HG03196 (cell line): ENCODE measurements at regions not wholly inside any gene's neighbourhood (a gene's known extent, or its start where the extent isn't known, plus 50 kb on each side); places are given as distances from the start of the nearest gene placed in this dataset.

Experiments used
- ATAC-seq: cut with Tn5 transposase; IDR thresholded peaks from one replicate; pipeline ENCODE4 v1.9.1; 2021; ENCODE audit not compliant: unreplicated experiment

- no peak for ATAC-seq
Observed at GRCh38 chr7:41878309-41879295, 175.7 kb upstream of the INHBA start.

- no peak for ATAC-seq
Observed at GRCh38 chr7:41877118-41877517, 174.2 kb upstream of the INHBA start.

GRCh38 chr7:41875513-41875912 is 172.6 kb upstream of the INHBA start:
- no peak for ATAC-seq

GRCh38 chr7:41874201-41874785 is 171.4 kb upstream of the INHBA start:
- no peak for ATAC-seq

- no peak for ATAC-seq
Observed at GRCh38 chr7:41873741-41874140, 170.9 kb upstream of the INHBA start.

GRCh38 chr7:41872966-41873365 is 170.1 kb upstream of the INHBA start:
- ATAC-seq = no peak

- ATAC-seq = peak; percentile 53
Observed at GRCh38 chr7:41870461-41871138, 167.7 kb upstream of the INHBA start.

- peak; percentile 16 for ATAC-seq
Observed at GRCh38 chr7:41869997-41870396, 167.1 kb upstream of the INHBA start.

- no peak for ATAC-seq
Observed at GRCh38 chr7:41869596-41869995, 166.7 kb upstream of the INHBA start.

GRCh38 chr7:41869091-41869490 is 166.2 kb upstream of the INHBA start:
- no peak for ATAC-seq

- ATAC-seq = no peak
Observed at GRCh38 chr7:41867639-41868280, 164.9 kb upstream of the INHBA start.

GRCh38 chr7:41862261-41862660 is 159.4 kb upstream of the INHBA start:
- ATAC-seq = no peak

GRCh38 chr7:41861642-41862041 is 158.8 kb upstream of the INHBA start:
- no peak for ATAC-seq

- no peak for ATAC-seq
Observed at GRCh38 chr7:41858201-41858600, 155.3 kb upstream of the INHBA start.

- no peak for ATAC-seq
Observed at GRCh38 chr7:41855798-41856197, 152.9 kb upstream of the INHBA start.

- no peak for ATAC-seq
Observed at GRCh38 chr7:41847606-41848005, 144.7 kb upstream of the INHBA start.

GRCh38 chr7:41847151-41847550 is 144.3 kb upstream of the INHBA start:
- no peak for ATAC-seq

- no peak for ATAC-seq
Observed at GRCh38 chr7:41842956-41843355, 140.1 kb upstream of the INHBA start.

- no peak for ATAC-seq
Observed at GRCh38 chr7:41837916-41838315, 135.0 kb upstream of the INHBA start.

- no peak for ATAC-seq
Observed at GRCh38 chr7:41835976-41836530, 133.2 kb upstream of the INHBA start.
